Astrocyte of the spinal cord (primary cell): ENCODE measurements at regions not wholly inside any gene's neighbourhood (a gene's known extent, or its start where the extent isn't known, plus 50 kb on each side); places are given as distances from the start of the nearest gene placed in this dataset.

ENCODE experiments used
- DNase-seq: peaks from one replicate; pipeline ENCODE4 v3.0.0; 2011; ENCODE audit warnings: low read depth, low spot score
- H3K4me3 ChIP-seq: 2 replicates; pipeline ENCODE4 v1.5.1; 2011; ENCODE audit warnings: low read depth, mild to moderate bottlenecking, low read length, moderate library complexity
- CTCF ChIP-seq: IDR thresholded peaks from 2 replicates; pipeline ENCODE4 v1.5.1; 2012; ENCODE audit warnings: low read depth, mild to moderate bottlenecking, low read length, inconsistent platforms
- in situ Hi-C: cut with HindIII; loops from 2 replicates; pipeline ENCODE4 v1.10.0; 2017; ENCODE audit warnings: low sequenced_read_pairs

DNA sequence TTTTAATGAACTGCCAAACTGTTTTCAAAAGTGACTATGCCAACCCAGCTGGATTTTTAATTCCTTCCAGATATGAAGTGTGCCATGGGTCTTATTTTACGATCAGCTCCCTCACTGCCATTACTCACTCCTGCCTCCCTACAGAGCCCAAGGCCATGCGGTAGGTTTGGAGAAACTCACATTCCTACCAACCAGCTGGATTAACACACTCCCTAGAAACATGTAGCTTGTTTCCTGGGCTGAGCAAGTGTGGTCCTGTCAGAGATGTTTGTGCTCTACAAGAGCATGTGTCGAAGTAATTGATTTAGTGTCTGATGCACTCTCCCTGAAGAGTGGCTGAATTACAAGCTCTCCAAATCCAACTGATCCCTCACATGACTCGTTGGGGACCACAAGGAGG is 82.5 kb downstream of the SPP2 start:
- no peak overlapping the region for H3K4me3 ChIP-seq
- no peak for TF ChIP-seq CTCF
- DNase-seq: peak; percentile 15
- in situ Hi-C loops: no loop called here

DNA sequence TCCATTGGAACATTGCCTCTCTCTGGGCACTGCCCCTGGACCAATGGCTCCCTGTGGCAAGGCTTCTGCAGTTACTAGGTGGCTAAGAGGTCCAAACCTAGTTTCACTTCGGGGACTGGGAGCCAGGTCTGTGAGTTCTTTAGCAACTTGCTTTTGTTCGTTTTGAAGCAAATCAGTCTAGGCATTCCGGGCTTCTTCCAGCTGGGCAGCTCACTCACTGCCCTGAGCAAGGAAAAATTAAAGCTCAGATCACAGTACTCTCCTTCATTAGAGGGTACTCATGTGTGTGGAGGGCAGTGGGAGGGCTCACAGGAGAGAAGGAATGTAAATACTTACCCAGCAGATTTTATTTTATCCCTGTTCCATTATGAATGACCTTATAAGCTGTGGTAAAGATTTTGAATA is 80.3 kb downstream of the SPP2 start:
- TF ChIP-seq CTCF: no peak
- DNase-seq: peak; percentile 16
- in situ Hi-C loops: no loop called here
- no peak overlapping the region for H3K4me3 ChIP-seq

DNA sequence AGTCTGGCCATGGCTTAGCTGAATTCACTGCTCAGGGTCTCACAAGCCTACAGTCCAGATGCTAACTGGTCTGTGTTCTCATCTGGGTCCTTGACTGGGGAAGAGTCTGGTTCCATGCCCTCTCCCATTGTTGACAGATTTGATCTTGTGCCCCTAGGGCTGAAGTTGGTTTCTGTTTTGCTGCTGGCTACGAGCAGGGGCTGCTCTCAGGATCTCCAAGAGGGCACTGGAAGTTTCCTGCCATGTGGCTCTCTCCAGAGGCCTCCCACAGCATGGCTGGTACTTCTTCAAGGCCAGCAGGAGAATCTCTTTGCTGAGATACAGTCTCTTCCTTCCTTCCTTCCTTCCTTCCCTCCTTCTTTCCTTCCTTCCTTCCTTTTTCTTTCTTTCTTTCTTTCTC is 78.1 kb downstream of the SPP2 start:
- TF ChIP-seq CTCF: no peak
- DNase-seq: no peak
- H3K4me3 ChIP-seq: no peak overlapping the region
- in situ Hi-C loops: no loop called here
